ENCODE measurements at regions not wholly inside any gene's neighbourhood (a gene's known extent, or its start where the extent isn't known, plus 50 kb on each side); places are given as distances from the start of the nearest gene placed in this dataset.
"Not testable (repeated sequence)": the region's sequence is repeated elsewhere in the genome, so short reads cannot be mapped to it uniquely, and the experiment has no call there.

GRCh38 chr5:169531631-169532030, 51.9 kb upstream of the SPDL1 start:
- DNase-seq = no peak
- intact Hi-C loops (cut with DNase I) = no loop called here

GRCh38 chr5:169527863-169528262, 55.7 kb upstream of the SPDL1 start:
- intact Hi-C loops (cut with DNase I) = no loop called here
- no peak for DNase-seq

GRCh38 chr5:169527066-169527465, 56.5 kb upstream of the SPDL1 start:
- intact Hi-C loops (cut with DNase I) = no loop called here

DNA sequence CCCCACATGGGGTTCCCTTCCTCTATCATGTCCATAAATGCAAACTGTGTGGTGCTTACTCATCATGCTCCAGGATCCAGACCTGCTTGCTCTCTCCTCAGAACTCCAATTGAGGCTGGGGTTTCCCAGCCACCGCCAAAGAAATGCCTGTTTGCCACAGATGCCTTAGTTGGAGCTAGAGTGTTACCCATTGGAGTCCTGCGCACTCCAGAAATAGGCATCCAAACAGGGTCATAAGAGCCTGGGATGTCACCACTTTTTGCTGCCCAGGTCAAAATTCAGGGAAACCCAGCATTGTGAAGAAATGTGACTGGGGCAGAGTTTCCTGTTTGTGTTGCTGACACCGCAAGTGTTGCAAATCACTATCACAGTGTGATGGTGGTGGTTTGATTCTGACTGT, 60.7 kb upstream of the SPDL1 start:
- no peak for DNase-seq
- intact Hi-C loops (cut with DNase I) = no loop called here

More at GRCh38 chr5:169527066-169527465, 56.5 kb upstream of the SPDL1 start:
- DNase-seq = no peak

DNA sequence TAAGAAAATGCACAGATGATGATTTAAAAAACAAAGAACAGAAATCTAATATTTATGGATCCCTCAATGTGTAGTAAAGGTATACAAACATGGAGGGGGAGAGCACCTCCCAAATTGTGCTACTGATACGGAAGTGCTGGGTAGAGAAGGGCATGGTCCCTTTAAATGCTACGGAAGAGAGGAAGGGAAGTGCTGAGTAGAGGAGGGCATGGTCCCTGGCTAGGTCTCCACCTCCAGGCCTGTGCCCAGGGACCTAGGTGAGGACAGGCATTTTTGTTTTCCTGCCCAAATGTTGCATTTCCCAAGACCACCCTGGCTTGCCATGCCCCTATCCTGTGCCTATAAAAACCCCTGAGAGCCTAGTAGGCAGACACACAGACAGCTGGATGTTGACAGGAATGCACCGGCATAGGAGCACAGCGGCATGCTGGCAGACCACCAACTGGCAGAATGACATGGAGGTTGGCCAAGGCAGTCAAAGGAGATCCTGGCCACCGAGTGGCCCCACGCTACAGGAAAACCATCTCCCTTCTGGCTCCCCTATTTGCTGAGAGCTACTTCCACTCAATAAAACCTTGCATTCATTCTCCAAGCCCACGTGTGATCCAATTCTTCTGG, 62.1 kb upstream of the SPDL1 start:
- DNase-seq = peak in 1 of 10 donors; percentile 10
- intact Hi-C loops (cut with DNase I) = no loop called here

GRCh38 chr5:169519358-169519757, 64.2 kb upstream of the SPDL1 start:
- no peak for DNase-seq
- intact Hi-C loops (cut with DNase I) = no loop called here

DNA sequence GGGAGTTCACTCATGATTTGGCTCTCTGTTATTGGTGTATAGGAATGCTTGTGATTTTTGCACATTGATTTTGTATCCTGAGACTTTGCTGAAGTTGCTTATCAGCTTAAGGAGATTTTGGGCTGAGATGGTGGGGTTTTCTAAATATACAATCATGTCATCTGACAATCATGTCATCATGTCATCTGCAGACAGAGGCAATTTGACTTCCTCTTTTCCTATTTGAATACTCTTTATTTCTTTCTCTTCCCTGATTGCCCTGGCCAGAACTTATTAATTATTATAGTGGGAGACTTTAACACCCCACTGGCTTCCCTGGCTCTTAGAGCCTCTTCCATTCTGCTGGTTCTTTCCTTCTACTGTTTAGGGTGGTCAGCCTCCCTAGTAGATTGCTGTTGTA, 64.8 kb upstream of the SPDL1 start:
- intact Hi-C loops (cut with DNase I); DNase-seq: not testable (repeated sequence)

GRCh38 chr5:169512385-169512784, 71.2 kb upstream of the SPDL1 start:
- intact Hi-C loops (cut with DNase I) = no loop called here
- DNase-seq = no peak

- intact Hi-C loops (cut with DNase I) = no loop called here
- DNase-seq = no peak
Measured at GRCh38 chr5:169511708-169512107, 71.9 kb upstream of the SPDL1 start.

DNA sequence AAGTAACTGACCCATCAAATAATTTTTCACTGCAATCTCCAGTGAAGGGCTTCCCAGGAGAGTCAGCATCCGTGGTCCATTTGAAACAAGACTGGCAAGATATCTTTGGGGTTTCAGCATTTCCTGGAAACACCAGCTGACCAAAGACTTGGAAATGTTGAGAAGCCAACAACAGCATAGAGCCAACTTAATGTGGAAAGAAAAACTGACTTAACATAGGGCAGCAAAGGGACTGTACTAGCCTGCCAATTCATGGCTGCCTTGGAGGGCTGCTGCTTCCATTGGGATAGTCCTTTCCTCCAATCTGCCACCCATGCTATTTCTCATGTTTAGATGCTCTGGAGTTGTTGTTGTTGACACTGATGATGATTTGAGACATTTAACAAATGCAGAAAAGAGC, 76.5 kb upstream of the SPDL1 start:
- intact Hi-C loops (cut with DNase I) = no loop called here
- DNase-seq = no peak

DNA sequence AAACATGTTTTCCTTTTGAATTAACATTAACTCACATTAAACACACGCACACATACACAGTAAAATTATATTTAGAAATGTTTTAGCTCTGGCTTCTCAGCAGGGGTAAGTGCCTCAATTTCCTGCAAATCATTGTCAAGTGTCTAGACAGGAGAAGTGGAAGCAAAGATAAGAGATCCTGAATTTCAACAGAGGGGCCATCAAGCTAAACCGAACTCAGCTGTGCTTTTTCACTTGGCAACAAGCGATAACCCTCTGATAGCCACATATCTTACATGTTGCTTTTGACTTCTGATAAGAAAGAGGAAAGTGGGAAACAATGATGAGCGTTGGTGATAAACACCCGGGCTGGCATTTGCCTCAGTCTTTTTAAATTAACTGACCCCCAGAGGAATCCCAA, 79.7 kb upstream of the SPDL1 start:
- no peak for DNase-seq
- intact Hi-C loops (cut with DNase I) = no loop called here

- intact Hi-C loops (cut with DNase I) = no loop called here
- no peak for DNase-seq
Measured at GRCh38 chr5:169499990-169500505, 83.5 kb upstream of the SPDL1 start.

DNA sequence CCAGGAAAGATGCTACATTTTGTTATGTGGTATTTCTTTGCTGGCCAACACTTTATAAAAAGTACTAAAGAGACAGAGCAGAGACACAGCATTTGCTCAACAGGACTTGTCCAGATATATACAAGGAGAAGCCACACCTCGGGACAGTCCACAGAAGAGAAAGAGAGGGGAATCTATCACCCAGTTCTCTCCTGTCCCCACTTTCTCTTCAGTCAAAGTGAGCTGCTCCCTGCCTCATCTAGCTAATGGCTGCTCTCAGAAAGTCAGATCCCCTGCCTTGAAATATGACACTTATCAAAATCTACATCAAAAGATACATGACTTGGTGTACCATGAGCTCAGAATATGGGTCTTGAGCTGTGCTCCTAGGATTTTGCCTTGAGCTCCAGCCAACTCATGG, 86.7 kb upstream of the SPDL1 start:
- intact Hi-C loops (cut with DNase I) = no loop called here
- no peak for DNase-seq

DNA sequence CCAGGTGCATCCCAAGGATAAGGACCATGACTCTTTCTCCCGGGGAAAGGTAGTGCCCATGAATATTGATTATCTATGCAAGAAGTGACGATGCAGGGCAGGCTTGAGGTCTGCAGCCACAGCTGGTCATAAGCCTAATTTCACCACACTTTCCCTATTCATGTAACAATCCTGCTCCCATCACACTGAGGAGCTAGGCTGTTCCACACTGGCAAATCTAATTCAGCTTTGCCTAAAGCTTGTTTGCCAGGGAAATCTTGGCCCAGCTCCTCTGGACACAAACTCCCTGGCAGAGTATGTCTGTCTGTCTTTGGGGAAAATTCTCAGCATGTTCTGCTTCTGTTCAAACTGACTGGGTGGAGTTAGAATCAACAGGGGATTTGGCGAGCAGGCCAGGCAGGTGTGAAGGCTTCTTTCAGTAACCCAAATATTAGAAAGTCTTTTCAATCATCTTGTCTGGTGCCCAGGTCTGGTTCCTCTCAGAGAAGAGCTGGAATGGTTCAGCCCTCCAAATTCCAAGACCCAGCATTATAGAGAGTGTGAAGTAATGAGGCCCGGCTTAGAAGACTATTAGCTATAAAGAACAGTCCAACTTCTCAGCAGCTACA, 88.5 kb upstream of the SPDL1 start:
- intact Hi-C loops (cut with DNase I) = no loop called here
- DNase-seq = peak in 1 of 10 donors; percentile 8

DNA sequence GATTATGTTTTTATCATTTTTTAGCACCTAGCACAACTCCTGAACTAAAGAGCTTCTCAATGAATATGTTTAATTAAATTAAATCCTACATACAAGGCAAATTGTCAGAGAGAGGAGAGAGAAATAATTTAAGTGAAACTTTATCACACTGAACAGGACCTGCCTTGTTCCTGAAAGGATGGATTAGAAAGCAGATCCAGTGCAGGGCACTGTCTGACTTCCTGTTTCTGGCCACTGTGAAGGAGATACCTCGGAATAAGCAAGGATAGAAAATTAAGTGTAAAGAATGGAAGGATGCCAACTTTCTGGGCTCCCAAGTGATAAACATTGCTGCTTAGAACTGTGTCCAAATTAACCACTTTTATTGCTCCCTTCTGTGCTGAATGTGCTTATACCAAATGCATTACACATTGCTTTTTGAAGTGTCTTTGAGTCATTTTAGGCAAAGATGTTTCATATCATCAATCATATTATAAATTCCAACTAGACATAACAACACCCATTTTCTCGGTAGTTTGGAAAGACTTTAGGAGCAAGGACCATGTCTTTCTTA, 89.1 kb upstream of the SPDL1 start:
- intact Hi-C loops (cut with DNase I) = no loop called here

DNA sequence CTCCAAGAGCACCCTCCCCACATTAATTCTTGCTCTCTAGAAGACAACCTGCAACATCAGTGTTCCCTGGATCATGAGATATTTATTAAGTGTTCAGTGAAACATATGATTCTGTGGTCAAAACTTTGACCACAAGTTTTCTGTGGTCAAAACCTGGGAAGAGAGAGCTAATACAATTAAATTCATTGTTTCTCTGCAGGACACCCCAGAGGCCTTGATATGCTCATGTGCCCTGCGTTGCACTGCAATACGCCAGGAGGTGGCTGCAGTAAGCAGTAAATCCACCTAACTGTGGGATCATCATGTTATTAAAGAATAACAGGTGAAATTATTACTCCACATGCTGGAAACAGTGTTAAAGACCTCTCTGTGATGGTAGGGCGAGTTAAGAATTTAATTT, 109.3 kb upstream of the SPDL1 start:
- DNase-seq = no peak
- intact Hi-C loops (cut with DNase I) = no loop called here

More for the DNA sequence above, 89.1 kb upstream of the SPDL1 start:
- DNase-seq = no peak

- intact Hi-C loops (cut with DNase I) = no loop called here
- no peak for DNase-seq
Measured at GRCh38 chr5:169472544-169472943, 111.0 kb upstream of the SPDL1 start.

GRCh38 chr5:169471021-169471420, 112.6 kb upstream of the SPDL1 start:
- DNase-seq = peak in 4 of 10 donors; percentile 12 to 77 (median 22)
- intact Hi-C loops (cut with DNase I) = no loop called here

GRCh38 chr5:169467041-169467771, 116.4 kb upstream of the SPDL1 start:
- DNase-seq = no peak
- intact Hi-C loops (cut with DNase I) = no loop called here

- intact Hi-C loops (cut with DNase I) = no loop called here
- DNase-seq = no peak
Measured at GRCh38 chr5:169460896-169461295, 122.7 kb upstream of the SPDL1 start.

GRCh38 chr5:169460123-169460522, 123.5 kb upstream of the SPDL1 start:
- intact Hi-C loops (cut with DNase I) = no loop called here

More at GRCh38 chr5:169460123-169460522, 123.5 kb upstream of the SPDL1 start:
- DNase-seq = no peak

All from posterior cingulate gyrus (tissue), 11 donors.